ENCODE measurements at regions not wholly inside any gene's neighbourhood (a gene's known extent, or its start where the extent isn't known, plus 50 kb on each side); places are given as distances from the start of the nearest gene placed in this dataset.

DNA sequence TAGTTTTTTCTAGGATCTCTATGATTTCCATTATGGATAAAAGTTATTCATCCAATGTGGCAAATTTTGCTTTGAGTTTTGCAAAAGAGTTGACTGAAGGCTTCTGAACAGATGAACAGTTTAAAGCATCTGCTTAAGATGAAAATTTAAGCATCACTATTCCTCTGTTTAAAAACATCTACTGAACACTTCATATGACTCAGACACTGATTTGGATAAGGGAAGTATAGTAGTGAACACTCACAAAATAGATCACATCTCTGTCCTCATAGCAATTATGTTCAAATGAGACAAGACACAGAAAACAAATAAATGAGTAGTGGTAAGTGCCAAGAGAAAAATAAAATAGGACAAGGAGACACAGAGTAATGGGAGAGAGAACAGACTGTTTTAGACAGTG, 157.3 kb downstream of the MBL2 start:
- H3K4me1 Mint-ChIP-seq = no peaks in the 10 kb centered on the region
- no peaks in the 10 kb centered on the region for H3K27me3 Mint-ChIP-seq
- ATAC-seq (replicated peaks; ENCODE audit: extremely low read depth, poor library complexity, severe bottlenecking) = no peak
- no peak overlapping the region for H3K4me3 Mint-ChIP-seq
- H3K27ac Mint-ChIP-seq (ENCODE audit: low read depth) = no peak overlapping the region
- H3K36me3 Mint-ChIP-seq (ENCODE audit: insufficient read depth) = no peaks in the 10 kb centered on the region
- peaks cover 10% of the 10 kb centered on the region for H3K9me3 Mint-ChIP-seq
- no peak for DNase-seq (ENCODE audit: low spot score in 2 of 2)

DNA sequence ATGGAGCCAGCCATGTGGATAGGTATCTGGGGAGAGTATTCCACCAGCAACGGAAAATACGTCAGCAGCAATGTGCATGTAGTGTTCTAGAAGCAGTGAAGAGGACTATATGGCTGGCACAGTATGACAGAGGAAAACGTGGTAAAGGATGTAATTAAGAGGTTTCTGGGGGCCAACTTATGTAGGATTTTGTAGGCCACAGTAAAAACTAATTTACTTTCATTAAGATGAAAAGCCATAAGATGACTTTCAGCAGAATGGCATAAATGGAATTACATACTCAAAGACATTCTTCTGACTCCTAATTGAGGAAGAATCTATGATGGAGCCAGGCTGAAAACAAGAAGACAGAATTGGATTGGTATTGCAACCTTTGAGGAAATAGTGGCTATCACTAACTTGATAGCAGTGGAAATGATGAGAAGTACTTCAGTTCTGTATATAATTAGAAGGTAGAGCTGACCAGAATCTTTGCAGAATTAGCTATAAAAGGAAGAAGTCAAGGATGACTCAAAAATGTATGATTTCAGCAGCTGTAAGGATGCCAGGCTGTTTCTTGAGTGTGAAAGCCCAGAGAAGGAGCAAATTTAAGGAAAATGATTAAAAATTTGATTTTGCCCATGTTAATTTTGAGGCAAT, 156.7 kb downstream of the MBL2 start:
- H3K9me3 Mint-ChIP-seq = peaks cover 10% of the 10 kb centered on the region
- no peaks in the 10 kb centered on the region for H3K27me3 Mint-ChIP-seq
- no peak for DNase-seq (ENCODE audit: low spot score in 2 of 2)
- no peak overlapping the region for H3K4me3 Mint-ChIP-seq
- no peak for ATAC-seq (replicated peaks; ENCODE audit: extremely low read depth, poor library complexity, severe bottlenecking)
- H3K27ac Mint-ChIP-seq (ENCODE audit: low read depth) = no peak overlapping the region
- no peaks in the 10 kb centered on the region for H3K36me3 Mint-ChIP-seq (ENCODE audit: insufficient read depth)
- H3K4me1 Mint-ChIP-seq = no peaks in the 10 kb centered on the region

- H3K4me3 Mint-ChIP-seq = no peak overlapping the region
- no peaks in the 10 kb centered on the region for H3K4me1 Mint-ChIP-seq
- no peak for DNase-seq (ENCODE audit: low spot score in 2 of 2)
- peaks cover 10% of the 10 kb centered on the region for H3K9me3 Mint-ChIP-seq
- no peaks in the 10 kb centered on the region for H3K36me3 Mint-ChIP-seq (ENCODE audit: insufficient read depth)
- H3K27ac Mint-ChIP-seq (ENCODE audit: low read depth) = no peak overlapping the region
- ATAC-seq (replicated peaks; ENCODE audit: extremely low read depth, poor library complexity, severe bottlenecking) = no peak
- H3K27me3 Mint-ChIP-seq = no peaks in the 10 kb centered on the region
These were observed 156.2 kb downstream of the MBL2 start for GRCh38 chr10:52616395-52616764.

- ATAC-seq (replicated peaks; ENCODE audit: extremely low read depth, poor library complexity, severe bottlenecking) (no peak), DNase-seq (ENCODE audit: low spot score in 2 of 2) (no peak)
These were observed 155.2 kb downstream of the MBL2 start for GRCh38 chr10:52617346-52617745.

GRCh38 chr10:52619052-52619451, 153.5 kb downstream of the MBL2 start:
- ATAC-seq (replicated peaks; ENCODE audit: extremely low read depth, poor library complexity, severe bottlenecking) (no peak), DNase-seq (ENCODE audit: low spot score in 2 of 2) (no peak)
- Mint-ChIP-seq H3K4me3 (no peak overlapping the region), H3K27ac (ENCODE audit: low read depth) (no peak overlapping the region), H3K36me3 (ENCODE audit: insufficient read depth) (no peaks in the 10 kb centered on the region), H3K27me3 (no peaks in the 10 kb centered on the region), H3K9me3 (peaks cover 10% of the 10 kb centered on the region), H3K4me1 (no peaks in the 10 kb centered on the region)

More at GRCh38 chr10:52617346-52617745, 155.2 kb downstream of the MBL2 start:
- H3K4me1 Mint-ChIP-seq = no peaks in the 10 kb centered on the region
- H3K27ac Mint-ChIP-seq (ENCODE audit: low read depth) = no peak overlapping the region
- H3K27me3 Mint-ChIP-seq = no peaks in the 10 kb centered on the region
- H3K4me3 Mint-ChIP-seq = no peak overlapping the region
- H3K36me3 Mint-ChIP-seq (ENCODE audit: insufficient read depth) = no peaks in the 10 kb centered on the region
- peaks cover 10% of the 10 kb centered on the region for H3K9me3 Mint-ChIP-seq

DNA sequence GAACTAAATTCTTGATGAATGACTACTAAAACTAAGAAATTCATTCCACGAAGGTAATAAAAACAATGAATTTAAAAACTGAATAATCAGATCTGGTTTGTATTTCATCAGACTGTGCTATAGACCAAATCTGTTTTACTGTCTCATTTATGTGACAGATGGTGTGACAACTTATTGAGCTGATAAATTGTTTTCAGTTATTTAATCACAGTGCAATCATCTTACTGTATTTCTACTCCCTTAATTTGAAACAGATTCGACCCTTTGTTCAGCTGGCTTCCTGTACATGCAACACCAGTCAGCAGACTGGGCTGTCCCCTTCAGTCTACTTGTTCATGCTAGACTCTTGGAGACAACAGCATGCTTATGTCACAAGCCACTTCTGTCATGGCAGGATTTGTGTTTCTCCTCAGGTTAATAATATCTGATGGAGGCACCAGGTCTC, 150.9 kb downstream of the MBL2 start:
- H3K9me3 Mint-ChIP-seq = no peaks in the 10 kb centered on the region
- H3K27ac Mint-ChIP-seq (ENCODE audit: low read depth) = no peak overlapping the region
- H3K27me3 Mint-ChIP-seq = no peaks in the 10 kb centered on the region
- ATAC-seq (replicated peaks; ENCODE audit: extremely low read depth, poor library complexity, severe bottlenecking) = no peak
- no peaks in the 10 kb centered on the region for H3K36me3 Mint-ChIP-seq (ENCODE audit: insufficient read depth)
- no peak for DNase-seq (ENCODE audit: low spot score in 2 of 2)
- no peak overlapping the region for H3K4me3 Mint-ChIP-seq
- H3K4me1 Mint-ChIP-seq = no peaks in the 10 kb centered on the region

GRCh38 chr10:52623761-52624160, 148.8 kb downstream of the MBL2 start:
- H3K27ac Mint-ChIP-seq (ENCODE audit: low read depth) = no peak overlapping the region
- no peaks in the 10 kb centered on the region for H3K27me3 Mint-ChIP-seq
- no peak overlapping the region for H3K4me3 Mint-ChIP-seq
- ATAC-seq (replicated peaks; ENCODE audit: extremely low read depth, poor library complexity, severe bottlenecking) (no peak), DNase-seq (ENCODE audit: low spot score in 2 of 2) (no peak)
- H3K9me3 Mint-ChIP-seq = peaks cover 10% of the 10 kb centered on the region
- H3K4me1 Mint-ChIP-seq = no peaks in the 10 kb centered on the region
- no peaks in the 10 kb centered on the region for H3K36me3 Mint-ChIP-seq (ENCODE audit: insufficient read depth)

GRCh38 chr10:52627279-52627678, 145.3 kb downstream of the MBL2 start:
- peaks cover 16% of the 10 kb centered on the region for H3K9me3 Mint-ChIP-seq
- no peak for ATAC-seq (replicated peaks; ENCODE audit: extremely low read depth, poor library complexity, severe bottlenecking)
- H3K4me1 Mint-ChIP-seq = no peaks in the 10 kb centered on the region
- H3K27me3 Mint-ChIP-seq = no peaks in the 10 kb centered on the region
- no peak for DNase-seq (ENCODE audit: low spot score in 2 of 2)
- H3K4me3 Mint-ChIP-seq = no peak overlapping the region
- no peak overlapping the region for H3K27ac Mint-ChIP-seq (ENCODE audit: low read depth)
- H3K36me3 Mint-ChIP-seq (ENCODE audit: insufficient read depth) = no peaks in the 10 kb centered on the region

GRCh38 chr10:52631146-52631545, 141.4 kb downstream of the MBL2 start:
- Mint-ChIP-seq H3K9me3 (peaks cover 16% of the 10 kb centered on the region), H3K4me3 (no peak overlapping the region), H3K36me3 (ENCODE audit: insufficient read depth) (no peaks in the 10 kb centered on the region), H3K27me3 (no peaks in the 10 kb centered on the region), H3K4me1 (no peaks in the 10 kb centered on the region), H3K27ac (ENCODE audit: low read depth) (no peak overlapping the region)
- DNase-seq (ENCODE audit: low spot score in 2 of 2) (no peak), ATAC-seq (replicated peaks; ENCODE audit: extremely low read depth, poor library complexity, severe bottlenecking) (no peak)

DNA sequence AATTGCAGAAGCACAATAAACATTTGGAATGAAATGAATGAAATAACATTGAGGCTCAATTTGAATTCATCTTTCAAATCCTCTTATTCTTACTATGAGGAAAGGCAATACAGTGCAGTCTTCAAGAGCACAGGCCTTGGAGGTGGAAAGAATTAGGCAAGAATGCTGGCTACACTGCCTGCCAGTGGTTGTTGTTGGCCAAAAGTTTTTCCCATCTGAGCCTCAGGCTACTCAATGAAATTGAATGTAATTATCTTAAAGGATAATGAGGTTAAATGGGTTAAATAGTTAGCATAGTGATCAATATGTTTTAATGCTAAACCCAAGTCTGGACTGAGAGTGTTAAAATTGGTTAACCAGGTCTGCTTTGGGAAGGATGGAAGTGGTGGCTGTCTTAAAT, 140.9 kb downstream of the MBL2 start:
- no peak overlapping the region for H3K4me3 Mint-ChIP-seq
- peaks cover 16% of the 10 kb centered on the region for H3K9me3 Mint-ChIP-seq
- no peaks in the 10 kb centered on the region for H3K27me3 Mint-ChIP-seq

DNA sequence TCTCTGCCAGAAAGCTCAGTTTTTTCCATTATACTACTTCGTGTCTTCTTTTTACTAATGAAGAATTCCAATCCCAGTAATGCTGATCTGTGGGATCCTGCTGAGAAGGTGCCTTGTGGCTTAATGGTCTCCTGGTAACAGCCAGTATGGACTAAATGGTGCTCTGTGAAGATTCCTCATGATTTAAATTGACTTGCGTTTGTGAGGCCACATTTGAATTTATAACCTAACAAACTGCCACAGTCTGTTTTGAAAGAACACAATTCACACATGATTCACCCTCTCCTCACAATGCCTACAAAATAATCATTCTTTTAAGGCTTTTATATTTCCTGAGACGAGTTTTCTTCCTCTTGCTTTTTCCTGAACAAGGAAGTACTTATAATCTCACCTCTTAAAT, 140.0 kb downstream of the MBL2 start:
- H3K27ac Mint-ChIP-seq (ENCODE audit: low read depth) = no peak overlapping the region
- H3K4me1 Mint-ChIP-seq = no peaks in the 10 kb centered on the region
- peaks cover 16% of the 10 kb centered on the region for H3K9me3 Mint-ChIP-seq
- no peak overlapping the region for H3K4me3 Mint-ChIP-seq
- no peaks in the 10 kb centered on the region for H3K27me3 Mint-ChIP-seq
- ATAC-seq (replicated peaks; ENCODE audit: extremely low read depth, poor library complexity, severe bottlenecking) (no peak), DNase-seq (ENCODE audit: low spot score in 2 of 2) (no peak)
- no peaks in the 10 kb centered on the region for H3K36me3 Mint-ChIP-seq (ENCODE audit: insufficient read depth)

More for the DNA sequence above, 140.9 kb downstream of the MBL2 start:
- ATAC-seq (replicated peaks; ENCODE audit: extremely low read depth, poor library complexity, severe bottlenecking) (no peak), DNase-seq (ENCODE audit: low spot score in 2 of 2) (no peak)
- no peak overlapping the region for H3K27ac Mint-ChIP-seq (ENCODE audit: low read depth)
- H3K36me3 Mint-ChIP-seq (ENCODE audit: insufficient read depth) = no peaks in the 10 kb centered on the region
- H3K4me1 Mint-ChIP-seq = no peaks in the 10 kb centered on the region

DNA sequence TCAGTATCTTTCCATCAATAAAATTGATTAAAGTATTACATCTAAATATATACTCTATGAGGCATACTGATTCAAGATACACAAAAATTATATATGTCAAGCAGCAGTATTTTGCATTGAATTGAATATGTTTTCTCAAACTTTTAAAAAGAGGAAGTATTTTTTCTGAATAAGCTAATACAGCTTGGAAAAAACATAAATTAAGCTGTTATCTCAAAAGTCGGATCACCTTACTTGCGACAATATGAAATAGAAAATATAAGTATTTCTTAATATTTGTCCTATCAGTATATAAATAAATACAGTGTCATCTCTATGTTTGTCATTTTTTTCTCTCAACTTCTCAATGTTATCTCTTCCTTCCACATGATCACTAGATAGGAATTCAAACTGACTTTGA, 139.3 kb downstream of the MBL2 start:
- no peaks in the 10 kb centered on the region for H3K4me1 Mint-ChIP-seq
- DNase-seq (ENCODE audit: low spot score in 2 of 2) = no peak
- no peak overlapping the region for H3K4me3 Mint-ChIP-seq
- no peaks in the 10 kb centered on the region for H3K27me3 Mint-ChIP-seq
- H3K36me3 Mint-ChIP-seq (ENCODE audit: insufficient read depth) = no peaks in the 10 kb centered on the region
- no peak for ATAC-seq (replicated peaks; ENCODE audit: extremely low read depth, poor library complexity, severe bottlenecking)
- peaks cover 10% of the 10 kb centered on the region for H3K9me3 Mint-ChIP-seq
- no peak overlapping the region for H3K27ac Mint-ChIP-seq (ENCODE audit: low read depth)

DNA sequence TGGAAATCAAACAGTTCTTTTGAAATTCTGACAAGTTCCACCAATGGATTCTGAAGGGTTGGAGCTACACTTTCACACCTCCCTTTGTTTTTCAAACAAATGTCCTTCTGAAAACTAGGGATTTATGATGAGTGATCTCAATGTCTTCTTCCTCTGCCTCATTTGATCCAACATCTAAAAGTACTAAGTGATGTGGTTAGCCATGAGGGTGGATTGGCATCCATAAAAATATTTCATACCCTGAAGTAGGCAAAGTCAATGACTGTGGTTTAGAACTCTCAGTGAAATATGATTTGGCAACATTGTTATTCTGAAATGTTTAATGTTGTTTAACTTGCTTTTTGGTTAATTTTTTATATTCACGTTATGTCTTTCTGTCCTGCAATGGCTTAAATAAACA, 136.9 kb downstream of the MBL2 start:
- DNase-seq (ENCODE audit: low spot score in 2 of 2) (no peak), ATAC-seq (replicated peaks; ENCODE audit: extremely low read depth, poor library complexity, severe bottlenecking) (no peak)
- Mint-ChIP-seq H3K9me3 (peaks cover 21% of the 10 kb centered on the region), H3K27ac (ENCODE audit: low read depth) (no peak overlapping the region), H3K27me3 (no peaks in the 10 kb centered on the region), H3K4me1 (no peaks in the 10 kb centered on the region), H3K36me3 (ENCODE audit: insufficient read depth) (no peaks in the 10 kb centered on the region), H3K4me3 (no peak overlapping the region)

DNA sequence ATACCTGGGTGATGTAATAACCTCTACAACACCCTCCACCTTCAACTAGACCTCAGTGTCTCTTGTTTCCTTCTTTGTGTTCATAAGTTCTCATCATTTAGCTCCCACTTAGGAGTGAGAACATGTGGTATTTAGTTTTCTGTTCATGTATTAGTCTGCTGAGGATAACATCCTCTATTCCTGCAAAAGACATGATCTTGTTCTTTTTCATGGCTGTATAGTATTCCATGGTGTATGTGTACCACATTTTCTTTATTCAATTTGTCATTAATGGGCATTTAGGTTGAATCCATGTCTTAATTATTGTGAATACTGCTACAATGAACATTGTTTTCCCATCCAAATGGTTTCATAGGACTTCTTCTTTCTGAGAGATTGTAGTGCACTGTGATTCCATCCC, 135.7 kb downstream of the MBL2 start:
- Mint-ChIP-seq H3K9me3 (peaks cover 14% of the 10 kb centered on the region), H3K27me3 (no peaks in the 10 kb centered on the region), H3K36me3 (ENCODE audit: insufficient read depth) (no peaks in the 10 kb centered on the region), H3K4me3 (no peak overlapping the region), H3K4me1 (no peaks in the 10 kb centered on the region), H3K27ac (ENCODE audit: low read depth) (no peak overlapping the region)
- ATAC-seq (replicated peaks; ENCODE audit: extremely low read depth, poor library complexity, severe bottlenecking) (no peak), DNase-seq (ENCODE audit: low spot score in 2 of 2) (no peak)

Data from central memory CD8-positive, alpha-beta T cell (primary cell).